Suppressor macrophage treated with lipopolysaccharide for 1 hour (primary cell): ENCODE measurements at regions not wholly inside any gene's neighbourhood (a gene's known extent, or its start where the extent isn't known, plus 50 kb on each side); places are given as distances from the start of the nearest gene placed in this dataset.

Experiments
- DNase-seq, 3 donors: peaks; one replicate each; pipeline ENCODE4 v3.0.0-alpha.2; 2020 to 2022

GRCh38 chr20:11852189-11852588, 65.5 kb upstream of the BTBD3 start:
- DNase-seq = no peak

GRCh38 chr20:11852811-11853210, 64.9 kb upstream of the BTBD3 start:
- no peak for DNase-seq

GRCh38 chr20:11853359-11853758, 64.3 kb upstream of the BTBD3 start:
- DNase-seq = no peak

GRCh38 chr20:11861479-11861878, 56.2 kb upstream of the BTBD3 start:
- DNase-seq = no peak

GRCh38 chr20:11867291-11867919, 50.3 kb upstream of the BTBD3 start:
- no peak for DNase-seq
